VCaP (cell line): ENCODE measurements at regions not wholly inside any gene's neighbourhood (a gene's known extent, or its start where the extent isn't known, plus 50 kb on each side); places are given as distances from the start of the nearest gene placed in this dataset.

ENCODE experiments used
- H3K27ac ChIP-seq: fragments of 450-650 bp; 2 replicates; pipeline ENCODE4 v1.5.1; 2017
- CTCF ChIP-seq: fragments of 450-650 bp; conservative IDR thresholded peaks from 2 replicates; pipeline ENCODE4 v1.5.1; 2017; ENCODE audit warnings: mild to moderate bottlenecking, moderate library complexity

- TF ChIP-seq CTCF = no peak
Observed at GRCh38 chrX:46254641-46255040, 290.6 kb downstream of the ZNF674 start.

GRCh38 chrX:46251755-46252154 lies 293.5 kb downstream of the ZNF674 start:
- H3K27ac ChIP-seq = no peak overlapping the region
- TF ChIP-seq CTCF = no peak

More at GRCh38 chrX:46254641-46255040, 290.6 kb downstream of the ZNF674 start:
- H3K27ac ChIP-seq = no peak overlapping the region

GRCh38 chrX:46250151-46250550 lies 295.1 kb downstream of the ZNF674 start:
- TF ChIP-seq CTCF = no peak

DNA sequence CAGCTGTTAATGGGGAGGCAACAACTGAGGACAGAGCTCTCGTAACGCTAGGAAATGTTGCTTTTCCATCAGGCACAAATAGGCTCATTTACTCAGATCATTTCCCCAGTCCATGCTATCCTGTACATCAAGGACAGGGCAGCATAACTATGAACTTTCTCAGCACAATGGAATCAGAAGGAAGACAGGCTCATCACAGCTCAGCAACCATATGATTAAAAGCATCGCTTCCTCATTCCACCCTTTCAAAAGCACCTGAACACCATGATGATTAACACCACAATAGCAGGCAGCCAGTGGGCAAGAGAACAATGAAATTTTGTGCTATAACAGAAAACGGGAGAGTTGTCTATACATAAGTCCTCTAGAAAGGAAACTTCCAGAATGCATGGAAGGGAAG lies 297.8 kb downstream of the ZNF674 start:
- no peak overlapping the region for H3K27ac ChIP-seq
- no peak for TF ChIP-seq CTCF

More at GRCh38 chrX:46250151-46250550, 295.1 kb downstream of the ZNF674 start:
- H3K27ac ChIP-seq = no peak overlapping the region

GRCh38 chrX:46244451-46244850 lies 300.8 kb downstream of the ZNF674 start:
- H3K27ac ChIP-seq = no peak overlapping the region
- no peak for TF ChIP-seq CTCF

- no peak for TF ChIP-seq CTCF
- no peak overlapping the region for H3K27ac ChIP-seq
Observed at GRCh38 chrX:46236411-46236810, 308.8 kb downstream of the ZNF674 start.

DNA sequence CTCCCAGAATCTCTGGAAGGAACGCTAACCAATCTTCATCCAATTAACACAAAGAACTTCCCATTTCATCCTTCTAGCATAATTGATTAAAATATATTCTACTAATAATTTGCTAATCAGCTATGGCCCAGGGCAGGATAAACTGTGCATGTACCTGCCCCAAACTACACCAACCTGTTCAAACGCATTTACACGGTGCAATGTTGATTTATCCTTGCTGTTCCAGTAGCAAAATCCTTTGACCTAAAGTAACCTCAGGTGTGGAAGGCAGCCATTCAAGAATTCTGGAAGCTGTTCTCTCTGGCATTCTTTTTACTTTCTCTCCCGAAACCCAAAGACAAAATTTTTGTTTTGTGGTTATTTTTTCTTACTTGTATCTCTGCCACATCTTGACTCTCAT lies 309.4 kb downstream of the ZNF674 start:
- TF ChIP-seq CTCF = no peak
- H3K27ac ChIP-seq = peak overlapping the region; percentile 33; the same call in 1 of the 2 replicates

DNA sequence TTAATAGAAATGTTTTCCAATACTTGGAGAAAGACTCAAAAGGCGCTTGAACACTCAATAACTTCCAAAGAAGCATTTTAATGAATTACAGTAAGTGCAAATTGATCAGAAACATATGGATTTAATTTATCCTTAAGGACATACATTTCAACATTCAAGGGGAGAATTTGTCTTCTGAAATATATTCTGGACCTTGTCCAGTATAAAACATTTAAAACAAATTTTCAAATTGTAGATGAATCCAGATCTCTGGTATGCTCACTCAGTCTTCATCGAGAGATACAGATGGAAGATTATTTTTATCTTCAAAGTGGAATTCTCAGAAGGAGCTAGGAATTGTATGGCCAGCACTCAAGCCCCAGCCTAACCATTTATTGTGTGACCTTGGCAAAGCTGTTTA lies 310.4 kb downstream of the ZNF674 start:
- no peak for TF ChIP-seq CTCF
- no peak overlapping the region for H3K27ac ChIP-seq
